ENCODE measurements at regions not wholly inside any gene's neighbourhood (a gene's known extent, or its start where the extent isn't known, plus 50 kb on each side); places are given as distances from the start of the nearest gene placed in this dataset.
A peak's percentile ranks its signal among the peaks of the same experiment; 100 is the strongest.

GRCh38 chr6:63502156-63502555 lies 70.1 kb upstream of the LOC128125822 start:
- H3K27me3 ChIP-seq: no peaks in the 10 kb centered on the region

GRCh38 chr6:63503199-63503598 lies 69.1 kb upstream of the LOC128125822 start:
- H3K4me1 ChIP-seq: peaks cover 0 to 7% (median 0%) of the 10 kb centered on the region in 4 donors
- H3K4me3 ChIP-seq: no peak overlapping the region
- no peaks in the 10 kb centered on the region for H3K9me3 ChIP-seq
- no peak overlapping the region for H3K27ac ChIP-seq
- DNase-seq: no peak
- H3K27me3 ChIP-seq: no peaks in the 10 kb centered on the region
- no peak for TF ChIP-seq CTCF (IDR thresholded peaks at IDR 0.05)
- TF ChIP-seq POLR2A (IDR thresholded peaks at IDR 0.05): no peak
- H3K36me3 ChIP-seq: no peaks in the 10 kb centered on the region

More at GRCh38 chr6:63502156-63502555, 70.1 kb upstream of the LOC128125822 start:
- no peak for DNase-seq
- H3K27ac ChIP-seq: peak overlapping the region in 3 of 4 donors; percentile 41 to 75 (median 67)
- no peaks in the 10 kb centered on the region for H3K36me3 ChIP-seq
- TF ChIP-seq CTCF (IDR thresholded peaks at IDR 0.05) (no peak), POLR2A (IDR thresholded peaks at IDR 0.05) (no peak)
- no peak overlapping the region for H3K4me3 ChIP-seq
- H3K9me3 ChIP-seq: no peaks in the 10 kb centered on the region
- H3K4me1 ChIP-seq: peaks cover 0 to 7% (median 0%) of the 10 kb centered on the region in 4 donors

GRCh38 chr6:63504777-63505384 lies 67.4 kb upstream of the LOC128125822 start:
- no peak overlapping the region for H3K4me3 ChIP-seq
- no peak for DNase-seq
- no peaks in the 10 kb centered on the region for H3K9me3 ChIP-seq
- H3K4me1 ChIP-seq: peaks cover 0 to 11% (median 0%) of the 10 kb centered on the region in 4 donors
- no peaks in the 10 kb centered on the region for H3K36me3 ChIP-seq
- no peak for TF ChIP-seq POLR2A (IDR thresholded peaks at IDR 0.05)
- no peak for TF ChIP-seq CTCF (IDR thresholded peaks at IDR 0.05)
- H3K27ac ChIP-seq: no peak overlapping the region
- no peaks in the 10 kb centered on the region for H3K27me3 ChIP-seq

GRCh38 chr6:63507096-63507495 lies 65.2 kb upstream of the LOC128125822 start:
- no peak overlapping the region for H3K4me3 ChIP-seq
- H3K36me3 ChIP-seq: no peaks in the 10 kb centered on the region
- DNase-seq: no peak
- H3K27ac ChIP-seq: no peak overlapping the region
- peaks cover 0 to 6% (median 0%) of the 10 kb centered on the region in 4 donors for H3K4me1 ChIP-seq
- no peaks in the 10 kb centered on the region for H3K27me3 ChIP-seq
- TF ChIP-seq CTCF (IDR thresholded peaks at IDR 0.05) (no peak), POLR2A (IDR thresholded peaks at IDR 0.05) (no peak)
- H3K9me3 ChIP-seq: no peaks in the 10 kb centered on the region

GRCh38 chr6:63509652-63510352 lies 62.5 kb upstream of the LOC128125822 start:
- H3K9me3 ChIP-seq: no peaks in the 10 kb centered on the region
- no peak overlapping the region for H3K4me3 ChIP-seq
- H3K4me1 ChIP-seq: peaks cover 0 to 6% (median 0%) of the 10 kb centered on the region in 4 donors
- no peaks in the 10 kb centered on the region for H3K27me3 ChIP-seq
- no peaks in the 10 kb centered on the region for H3K36me3 ChIP-seq
- DNase-seq: peak in 1 of 3 donors; percentile 64
- no peak for TF ChIP-seq POLR2A (IDR thresholded peaks at IDR 0.05)
- TF ChIP-seq CTCF (IDR thresholded peaks at IDR 0.05): no peak
- H3K27ac ChIP-seq: peak overlapping the region in 2 of 4 donors; percentile 39 to 66

All from Peyer's patch (tissue), 4 donors.